Fibroblast of the aortic adventitia (primary cell): ENCODE measurements at regions not wholly inside any gene's neighbourhood (a gene's known extent, or its start where the extent isn't known, plus 50 kb on each side); places are given as distances from the start of the nearest gene placed in this dataset.
A peak's percentile ranks its signal among the peaks of the same experiment; 100 is the strongest.

ENCODE experiments used
- DNase-seq: peaks from one replicate; pipeline ENCODE4 v3.0.0-alpha.2; 2010; ENCODE audit warnings: low read depth
- H3K4me3 ChIP-seq: 2 replicates; pipeline ENCODE4 v1.5.1; 2011; ENCODE audit warnings: low read depth, mild to moderate bottlenecking, control low read depth, low read length, moderate library complexity
- CTCF ChIP-seq: IDR thresholded peaks from 2 replicates; pipeline ENCODE4 v1.5.1; 2011; ENCODE audit warnings: mild to moderate bottlenecking, low read length, control low read depth, inconsistent platforms; ENCODE audit not compliant: insufficient read depth

- no peak overlapping the region for H3K4me3 ChIP-seq
- DNase-seq: no peak
- TF ChIP-seq CTCF: no peak
Measured at GRCh38 chr14:85447883-85448282, 82.1 kb upstream of the FLRT2 start.

- H3K4me3 ChIP-seq: no peak overlapping the region
- TF ChIP-seq CTCF: no peak
- DNase-seq: no peak
Measured at GRCh38 chr14:85451421-85451820, 78.5 kb upstream of the FLRT2 start.

DNA sequence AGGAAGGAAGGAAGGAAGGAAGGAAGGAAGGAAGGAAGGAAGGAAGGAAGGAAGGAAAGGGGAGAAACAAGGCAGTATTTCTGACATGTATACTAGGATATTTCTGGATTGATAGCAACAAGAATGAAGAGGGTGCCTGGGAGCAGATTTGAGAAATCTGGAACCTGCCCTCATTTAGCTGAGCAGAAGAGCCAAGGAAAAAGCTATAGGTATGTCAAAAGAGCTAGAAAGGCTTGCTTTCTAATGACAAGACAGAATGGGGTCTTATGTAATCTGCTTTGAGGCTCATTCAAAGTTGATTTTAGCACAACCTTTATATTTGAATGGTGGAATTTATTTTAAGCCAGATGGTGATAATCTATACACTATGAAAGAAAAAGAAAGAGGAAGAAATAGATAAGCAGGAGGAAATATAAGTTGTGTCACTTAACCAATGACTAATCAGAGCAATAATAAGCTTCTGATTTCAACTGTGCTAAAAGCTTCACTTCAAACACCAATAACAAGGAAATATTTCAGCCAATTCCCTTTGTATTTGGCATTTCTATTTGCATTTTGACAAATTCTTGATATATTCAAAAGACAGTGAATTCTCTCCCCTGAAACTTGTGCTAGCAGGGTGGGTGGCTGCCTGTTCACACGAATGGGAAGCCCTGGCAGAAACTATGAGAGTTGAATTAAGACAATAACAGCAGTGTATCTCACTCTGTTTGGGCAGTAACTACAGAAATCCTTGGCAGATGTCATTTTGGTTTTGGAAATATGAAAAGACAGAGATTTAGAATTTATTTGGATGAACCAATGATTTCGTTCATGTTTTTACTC lies 76.3 kb upstream of the FLRT2 start:
- TF ChIP-seq CTCF: no peak
- no peak for DNase-seq
- no peak overlapping the region for H3K4me3 ChIP-seq

DNA sequence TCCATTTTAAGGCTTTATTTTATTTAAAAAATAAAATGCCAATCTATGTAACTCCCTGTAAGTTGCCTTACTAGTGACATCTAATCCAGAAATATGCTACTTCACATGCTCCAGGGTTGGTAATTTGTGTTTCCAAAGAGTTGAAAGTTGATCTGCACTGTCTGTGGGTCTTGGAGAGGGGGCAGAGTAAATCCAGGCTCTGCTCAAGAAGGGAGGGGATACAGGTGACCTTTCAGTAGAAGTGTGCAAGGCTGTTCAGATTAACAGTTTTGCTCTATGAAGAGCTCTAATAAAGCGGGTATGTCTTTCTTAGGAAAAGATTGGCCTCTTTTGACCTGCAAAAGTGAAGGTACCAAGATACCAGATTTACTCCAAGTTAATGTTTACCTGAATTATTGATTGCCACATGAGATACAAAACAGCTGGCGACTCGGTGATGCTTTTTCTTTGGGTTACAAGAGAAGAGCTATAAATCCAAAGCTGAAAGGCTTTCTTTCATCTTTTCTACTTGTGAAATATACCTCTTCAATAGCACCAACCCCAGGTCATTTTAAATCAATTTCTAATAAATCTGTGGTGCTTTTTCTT lies 75.6 kb upstream of the FLRT2 start:
- TF ChIP-seq CTCF: no peak
- no peak overlapping the region for H3K4me3 ChIP-seq
- DNase-seq: no peak

GRCh38 chr14:85459361-85460000 lies 70.5 kb upstream of the FLRT2 start:
- DNase-seq: no peak
- no peak for TF ChIP-seq CTCF
- no peak overlapping the region for H3K4me3 ChIP-seq

DNA sequence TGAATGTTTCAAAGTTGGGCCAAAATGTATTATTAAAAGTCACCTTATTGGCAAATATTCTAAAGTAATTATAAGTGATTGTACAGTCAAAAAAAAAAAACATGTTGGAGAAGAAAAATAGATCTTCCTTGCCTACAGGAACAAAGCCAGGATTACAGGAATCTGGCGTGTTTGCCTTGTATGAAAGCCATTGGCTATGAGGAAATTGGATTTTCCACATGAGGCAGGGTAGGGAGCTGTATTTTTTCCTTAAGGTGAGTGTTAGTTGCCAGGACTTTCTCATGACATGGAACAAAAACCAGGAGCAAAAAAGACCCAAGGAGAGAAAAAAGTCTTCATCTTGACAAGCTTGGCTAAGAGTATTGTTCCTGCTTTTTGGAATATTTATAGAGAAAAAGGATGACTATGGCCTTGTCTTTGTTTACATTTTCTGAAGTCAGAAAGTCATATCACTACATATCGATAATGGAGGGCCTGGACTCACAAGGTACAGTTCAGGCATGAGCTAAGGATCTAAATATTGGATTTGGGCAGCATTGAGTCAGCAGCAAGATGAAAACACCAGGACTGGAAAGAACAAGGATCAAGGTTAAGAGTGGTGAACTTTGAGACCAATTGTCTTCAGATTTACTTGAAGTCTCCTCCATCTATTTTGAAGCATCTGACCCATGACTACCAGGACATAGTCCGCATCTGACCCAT lies 68.4 kb upstream of the FLRT2 start:
- DNase-seq: peak; percentile 77
- no peak for TF ChIP-seq CTCF
- no peak overlapping the region for H3K4me3 ChIP-seq
